ENCODE measurements at regions not wholly inside any gene's neighbourhood (a gene's known extent, or its start where the extent isn't known, plus 50 kb on each side); places are given as distances from the start of the nearest gene placed in this dataset.
"Not testable (repeated sequence)": the region's sequence is repeated elsewhere in the genome, so short reads cannot be mapped to it uniquely, and the experiment has no call there.

DNA sequence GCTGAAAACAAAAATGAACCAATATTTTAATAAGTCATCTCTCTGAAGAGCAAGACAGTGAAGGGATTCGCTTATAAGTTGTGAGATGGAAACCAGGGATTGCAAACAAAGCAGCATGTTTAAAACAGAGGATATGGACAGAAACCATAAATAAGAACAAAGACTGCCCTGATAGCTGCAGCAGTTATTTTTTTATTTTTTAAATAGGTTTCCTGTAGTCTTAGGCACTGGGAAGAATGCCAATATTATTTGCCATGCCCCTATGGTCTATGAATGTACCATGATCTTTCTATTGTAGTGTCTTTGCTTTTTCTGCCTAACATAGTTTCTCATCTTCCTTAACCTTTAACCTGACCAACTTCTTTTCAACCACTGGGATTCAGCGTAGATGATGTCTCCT is 1334.0 kb upstream of the NRXN1 start:
- DNase-seq (ENCODE audit: low read depth in 3 of 3, low spot score in 2 of 3): no peak

DNA sequence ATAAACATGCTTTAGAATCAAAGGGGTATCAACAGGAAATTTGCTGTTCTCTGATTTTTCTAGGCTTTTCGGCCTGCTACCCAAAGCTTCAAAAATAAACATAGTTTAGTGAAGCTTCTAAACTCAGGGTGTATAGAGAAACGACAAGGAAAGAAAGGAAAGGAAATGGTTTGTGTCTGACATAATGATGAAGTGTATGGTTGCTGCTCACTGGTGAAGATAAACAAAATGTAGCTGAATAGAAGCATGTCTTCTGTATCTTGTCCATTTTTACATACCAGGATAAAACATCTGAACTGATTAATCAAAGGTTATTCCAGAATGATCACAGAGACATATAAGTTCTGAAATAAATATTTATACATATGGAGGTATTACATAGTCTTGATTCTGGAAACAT is 1324.6 kb upstream of the NRXN1 start:
- no peak for DNase-seq (ENCODE audit: low read depth in 3 of 3, low spot score in 2 of 3)

DNA sequence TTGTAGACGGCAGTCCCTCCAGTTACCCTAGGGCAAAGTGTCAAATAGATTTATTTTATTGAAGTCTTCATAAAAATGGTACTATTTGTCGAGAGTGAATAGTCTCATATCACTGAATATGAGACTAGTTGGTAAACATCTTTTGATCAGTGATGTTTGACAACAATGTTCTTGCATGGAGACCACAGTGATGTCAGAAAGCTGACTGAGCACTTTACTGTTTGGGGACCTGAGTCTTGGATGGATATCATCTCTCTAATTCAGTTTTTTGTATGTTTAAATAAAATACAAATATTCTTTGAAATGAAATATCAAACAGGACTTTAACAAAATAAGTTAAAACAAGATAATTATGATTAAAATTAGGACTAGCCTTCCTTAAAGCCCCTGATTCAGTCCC is 1315.4 kb upstream of the NRXN1 start:
- no peak for DNase-seq (ENCODE audit: low read depth in 3 of 3, low spot score in 2 of 3)

DNA sequence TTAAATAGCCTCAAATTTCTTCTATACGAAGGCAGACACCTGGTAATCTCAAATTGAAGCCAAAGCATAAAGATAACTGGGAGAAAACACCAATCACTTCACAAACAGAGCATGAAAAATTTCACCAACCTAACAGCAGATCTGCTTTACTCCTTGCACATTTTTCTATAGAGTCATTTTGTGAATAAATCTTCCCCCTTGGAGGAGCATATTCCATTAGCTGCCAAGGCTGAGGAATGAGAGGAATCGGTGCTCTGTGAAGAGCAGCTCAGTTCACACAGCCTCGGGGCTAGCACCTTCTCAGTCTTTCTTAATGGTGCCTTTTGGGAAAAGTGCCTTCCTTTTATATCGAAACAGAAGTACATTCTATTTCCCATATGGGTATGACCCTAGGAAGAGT is 1313.7 kb upstream of the NRXN1 start:
- DNase-seq (ENCODE audit: low read depth in 3 of 3, low spot score in 2 of 3): no peak

DNA sequence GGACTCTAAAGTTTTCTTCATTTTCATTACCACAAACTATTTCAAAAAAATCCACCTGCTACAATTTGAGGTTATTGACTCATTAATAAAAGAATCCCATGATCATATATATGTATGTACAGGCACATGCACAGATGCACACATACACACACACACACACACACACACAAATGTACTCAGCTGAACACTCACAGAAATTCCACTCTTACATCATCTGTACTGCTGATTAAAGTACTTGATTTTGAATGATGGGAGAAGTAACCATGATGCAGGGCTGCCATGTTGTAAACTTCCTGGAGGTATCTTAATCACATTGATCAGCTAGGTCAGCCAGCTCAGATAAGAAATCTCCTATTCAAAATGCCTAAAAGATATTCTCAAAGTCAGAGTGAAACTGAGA is 1313.2 kb upstream of the NRXN1 start:
- no peak for DNase-seq (ENCODE audit: low read depth in 3 of 3, low spot score in 2 of 3)

DNA sequence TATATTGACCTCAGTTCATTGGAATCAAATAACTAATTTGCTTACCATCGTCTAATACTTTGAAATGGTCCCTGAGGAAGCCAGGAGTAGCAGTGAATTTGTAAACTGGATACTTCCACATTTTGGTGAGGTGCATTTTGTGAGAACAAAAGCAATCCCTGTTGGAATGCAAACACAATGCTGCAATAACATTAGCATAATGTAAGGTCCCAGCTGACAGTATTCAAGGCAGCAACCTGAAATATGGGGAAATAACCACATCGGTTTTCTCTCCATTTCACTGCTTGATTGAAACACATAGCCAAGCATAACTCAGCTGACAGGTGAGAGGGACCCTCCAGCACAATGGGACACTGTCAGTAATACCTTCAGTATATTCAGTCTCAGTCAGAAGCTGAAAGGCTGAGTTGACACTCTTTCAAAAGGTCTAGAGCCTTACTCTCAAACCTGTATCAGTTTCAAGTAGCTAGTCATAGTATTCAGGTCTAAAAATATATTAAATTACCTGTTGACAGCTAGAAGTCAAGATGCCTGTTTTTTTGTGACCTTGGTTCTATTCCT is 1311.9 kb upstream of the NRXN1 start:
- DNase-seq (ENCODE audit: low read depth in 3 of 3, low spot score in 2 of 3): no peak

DNA sequence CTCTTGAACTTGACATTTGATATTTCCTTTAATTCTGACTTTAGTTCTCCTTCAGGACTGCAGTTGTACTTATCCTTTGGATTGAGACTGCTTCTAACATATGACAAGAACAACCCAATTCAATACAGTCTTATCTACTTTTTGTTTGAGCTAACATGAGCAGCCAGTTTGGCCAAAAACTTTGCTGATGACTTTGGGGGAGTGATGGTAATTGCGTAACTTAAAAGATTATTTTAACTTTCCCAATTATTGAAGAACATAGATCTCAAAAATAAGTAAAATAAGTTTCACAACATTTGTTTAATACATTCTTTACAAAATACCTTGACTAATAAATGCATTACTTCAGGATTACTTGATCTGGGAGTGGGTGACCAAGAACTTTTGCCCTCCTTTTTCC is 1311.1 kb upstream of the NRXN1 start:
- DNase-seq (ENCODE audit: low read depth in 3 of 3, low spot score in 2 of 3): no peak

DNA sequence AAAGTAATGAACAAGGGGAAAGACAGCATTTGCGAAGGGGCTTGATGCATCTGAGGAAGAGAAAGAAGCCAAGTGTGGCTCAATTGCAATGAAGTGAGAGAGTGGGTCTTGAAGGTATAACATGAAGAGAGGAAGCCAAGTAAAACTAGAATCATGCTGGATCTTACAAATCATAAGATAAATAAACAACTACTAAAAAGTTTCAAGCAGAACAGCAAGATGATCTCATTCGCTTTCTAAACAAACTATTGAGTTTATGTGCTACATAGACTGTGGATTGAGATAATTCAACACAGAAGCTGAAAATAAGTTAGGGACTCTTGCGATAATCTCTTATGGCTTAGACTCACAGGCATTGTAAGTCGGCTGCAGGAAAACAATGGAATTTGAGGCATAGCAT is 1310.5 kb upstream of the NRXN1 start:
- no peak for DNase-seq (ENCODE audit: low read depth in 3 of 3, low spot score in 2 of 3)

DNA sequence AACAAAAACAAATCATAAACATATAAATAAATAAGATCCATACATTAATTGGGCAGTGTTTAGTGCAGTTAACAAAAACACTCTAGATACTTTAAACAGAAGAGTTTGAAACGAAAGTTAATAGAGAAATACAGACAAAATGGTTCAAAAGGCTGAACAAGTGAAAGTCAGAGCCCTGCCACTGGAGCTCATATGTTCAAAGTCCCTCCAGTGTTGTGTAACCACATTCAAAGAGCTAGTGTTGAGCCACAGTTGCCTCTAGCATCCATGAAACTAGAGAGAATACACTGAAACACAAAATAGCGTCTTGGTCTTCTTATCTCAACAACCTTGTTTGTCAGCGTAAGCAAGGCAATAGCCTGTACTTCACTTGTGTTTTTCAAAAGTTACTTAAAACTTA is 1309.8 kb upstream of the NRXN1 start:
- DNase-seq (ENCODE audit: low read depth in 3 of 3, low spot score in 2 of 3): no peak

DNA sequence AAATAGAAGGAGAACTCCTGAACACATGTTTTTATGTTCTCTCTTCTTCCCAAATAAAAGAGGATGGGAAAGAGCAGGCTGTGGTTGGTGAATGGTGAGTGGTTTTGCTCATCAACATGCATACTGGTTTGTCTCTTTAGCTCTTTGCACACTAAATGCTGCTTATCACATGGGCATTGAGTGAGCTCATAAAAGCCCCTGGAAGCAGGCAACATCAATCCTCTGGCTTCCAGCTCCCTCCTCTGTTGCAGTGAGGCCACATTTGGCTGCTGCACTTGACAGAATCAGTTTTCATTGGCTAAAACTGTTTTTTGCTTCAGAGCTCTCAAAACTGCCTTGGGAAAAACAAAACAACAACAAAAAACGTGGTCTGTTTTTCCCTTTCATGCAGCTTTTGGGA is 1308.2 kb upstream of the NRXN1 start:
- no peak for DNase-seq (ENCODE audit: low read depth in 3 of 3, low spot score in 2 of 3)

DNA sequence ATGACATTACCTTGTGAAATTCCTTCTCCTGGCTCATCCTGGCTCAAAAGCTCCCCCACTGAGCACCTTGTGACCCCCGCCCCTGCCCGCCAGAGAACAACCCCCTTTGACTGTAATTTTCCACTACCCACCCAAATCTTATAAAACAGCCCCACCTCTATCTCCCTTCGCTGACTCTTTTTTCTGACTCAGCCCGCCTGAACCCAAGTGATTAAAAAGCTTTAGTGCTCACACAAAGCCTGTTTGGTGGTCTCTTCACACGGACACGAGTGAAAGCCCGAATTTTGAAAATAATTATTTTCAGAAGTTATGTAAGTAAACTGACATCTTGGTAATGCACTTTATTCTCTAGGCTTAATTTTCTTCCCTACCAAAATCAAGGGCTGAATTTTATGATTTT is 1305.9 kb upstream of the NRXN1 start:
- DNase-seq (ENCODE audit: low read depth in 3 of 3, low spot score in 2 of 3): not testable (repeated sequence)

DNA sequence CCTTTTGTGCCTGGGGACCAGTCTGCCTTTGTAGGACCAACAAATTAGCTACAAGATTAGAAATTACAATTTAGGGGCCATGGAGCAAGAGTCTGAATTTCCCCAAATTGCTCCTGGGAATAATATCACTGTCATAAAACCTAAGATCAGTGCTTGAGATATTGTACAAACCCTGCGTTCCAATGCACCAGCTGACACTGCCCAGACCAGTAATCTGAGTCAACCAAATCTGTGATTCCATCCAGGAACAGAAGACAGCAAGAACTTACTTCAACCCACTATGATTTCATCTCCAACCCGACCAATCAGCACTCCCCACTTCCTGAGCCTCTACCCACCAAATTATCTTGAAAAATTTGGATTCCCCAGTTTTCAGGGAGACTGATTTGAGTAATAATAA is 1305.0 kb upstream of the NRXN1 start:
- no peak for DNase-seq (ENCODE audit: low read depth in 3 of 3, low spot score in 2 of 3)

DNA sequence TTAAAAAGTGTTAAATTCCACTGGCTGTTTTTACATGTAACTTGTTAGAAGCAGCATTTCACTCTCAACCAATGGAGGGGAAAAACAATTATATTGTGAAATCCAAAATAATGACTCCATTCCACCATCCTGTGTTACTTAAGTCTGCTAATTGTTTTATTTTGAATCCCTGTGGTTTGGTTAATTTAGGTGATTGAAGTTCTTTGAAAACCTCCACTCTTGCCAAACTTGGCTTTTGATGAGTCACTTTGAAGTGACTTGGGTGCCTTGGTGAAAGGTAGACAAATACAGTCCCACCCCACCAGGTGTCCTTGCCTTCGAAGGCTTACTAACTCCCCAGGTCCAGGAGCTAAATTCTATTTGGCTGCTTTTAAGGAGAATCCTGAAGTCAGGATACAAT is 1303.8 kb upstream of the NRXN1 start:
- DNase-seq (ENCODE audit: low read depth in 3 of 3, low spot score in 2 of 3): no peak

DNA sequence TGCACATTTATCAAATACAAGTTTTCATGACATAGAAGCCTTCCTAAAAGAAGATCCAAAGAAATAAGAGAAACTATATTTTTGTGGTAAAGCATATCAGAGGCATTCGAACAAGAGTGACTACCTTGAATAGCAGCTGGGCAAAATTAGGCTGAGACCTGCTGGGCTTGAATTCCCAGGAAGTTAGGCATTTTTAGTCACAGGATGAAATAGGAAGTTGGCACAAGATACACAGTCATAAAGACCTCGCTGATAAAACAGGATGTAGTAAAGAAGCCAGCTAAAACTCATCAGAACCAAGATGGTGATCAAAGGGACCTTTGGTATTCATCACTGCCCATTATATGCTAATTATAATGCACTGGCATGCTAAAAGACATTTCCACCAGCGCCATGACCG is 1302.3 kb upstream of the NRXN1 start:
- DNase-seq (ENCODE audit: low read depth in 3 of 3, low spot score in 2 of 3): no peak

DNA sequence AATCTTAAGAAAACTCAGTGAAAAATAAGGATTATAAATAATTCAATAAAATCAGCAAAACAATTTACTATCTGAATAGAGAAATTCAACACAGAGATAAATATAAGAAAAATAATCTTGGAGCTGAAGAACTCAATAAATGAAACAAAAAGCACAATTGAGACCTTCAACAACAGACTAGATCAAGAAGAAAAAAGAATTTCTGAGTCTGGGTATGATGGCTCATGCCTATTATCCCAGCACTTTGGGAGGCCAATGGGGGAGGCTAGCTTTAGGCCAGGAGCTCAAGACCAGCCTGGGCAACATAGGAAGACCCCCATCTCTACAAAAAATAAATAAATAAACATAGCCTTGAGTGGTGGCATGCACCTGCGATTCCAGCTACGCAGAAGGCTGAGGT is 1295.7 kb upstream of the NRXN1 start:
- no peak for DNase-seq (ENCODE audit: low read depth in 3 of 3, low spot score in 2 of 3)

DNA sequence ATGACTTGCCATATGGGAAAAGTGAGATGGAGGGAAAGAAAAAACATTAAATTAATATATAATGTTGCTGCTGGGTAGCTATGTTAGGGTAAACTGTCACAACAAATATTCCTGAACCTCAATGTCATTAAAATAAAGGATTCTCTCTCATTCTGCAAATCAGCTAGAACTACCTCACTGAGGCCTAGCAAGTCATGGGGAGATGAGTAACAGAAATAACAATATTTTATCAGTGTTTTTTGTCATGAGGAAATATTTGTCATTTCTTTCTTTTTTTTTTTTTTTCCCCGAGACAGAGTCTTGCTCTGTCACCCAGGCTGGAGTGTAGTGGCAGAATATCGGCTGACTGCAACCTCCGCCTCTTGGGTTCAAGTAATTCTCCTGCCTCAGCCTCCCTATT is 1282.3 kb upstream of the NRXN1 start:
- DNase-seq (ENCODE audit: low read depth in 3 of 3, low spot score in 2 of 3): no peak

DNA sequence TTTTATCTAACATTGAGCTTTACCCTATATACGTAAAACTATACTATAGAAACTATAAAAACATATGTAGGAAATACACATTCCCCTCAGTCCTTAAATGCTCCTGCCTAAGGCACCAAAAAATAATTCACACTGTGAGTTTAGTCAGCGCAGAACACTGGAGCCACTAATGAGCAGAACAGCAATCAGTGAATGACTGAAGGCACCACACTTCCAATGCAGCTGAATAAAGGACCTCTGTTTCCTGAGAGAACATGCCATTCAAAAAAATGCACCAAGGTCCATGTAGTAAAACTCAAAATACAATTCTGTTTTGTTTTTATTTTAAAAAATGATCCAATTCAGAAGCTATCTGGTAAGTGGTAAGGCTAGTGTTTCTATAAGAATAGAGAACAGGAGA is 1280.6 kb upstream of the NRXN1 start:
- DNase-seq (ENCODE audit: low read depth in 3 of 3, low spot score in 2 of 3): no peak

DNA sequence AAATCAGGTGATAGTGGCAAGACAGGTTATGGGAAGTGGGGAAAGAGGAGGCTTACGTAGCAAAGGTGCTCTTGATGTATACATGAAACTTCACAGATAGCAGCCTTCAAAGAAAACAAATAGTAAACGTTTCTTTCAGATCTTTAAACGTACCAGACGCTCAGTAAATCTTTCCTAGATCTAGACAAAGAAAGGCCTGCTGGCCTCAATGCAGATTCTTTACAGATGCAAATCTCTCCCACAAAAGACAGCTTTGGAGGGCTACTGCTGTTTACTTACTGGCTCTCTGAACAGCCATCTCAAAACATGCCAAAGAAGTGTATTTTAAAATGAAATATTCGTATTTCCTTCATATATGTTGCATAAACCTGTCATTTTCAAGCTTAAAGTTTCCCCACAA is 1279.9 kb upstream of the NRXN1 start:
- DNase-seq (ENCODE audit: low read depth in 3 of 3, low spot score in 2 of 3): no peak

DNA sequence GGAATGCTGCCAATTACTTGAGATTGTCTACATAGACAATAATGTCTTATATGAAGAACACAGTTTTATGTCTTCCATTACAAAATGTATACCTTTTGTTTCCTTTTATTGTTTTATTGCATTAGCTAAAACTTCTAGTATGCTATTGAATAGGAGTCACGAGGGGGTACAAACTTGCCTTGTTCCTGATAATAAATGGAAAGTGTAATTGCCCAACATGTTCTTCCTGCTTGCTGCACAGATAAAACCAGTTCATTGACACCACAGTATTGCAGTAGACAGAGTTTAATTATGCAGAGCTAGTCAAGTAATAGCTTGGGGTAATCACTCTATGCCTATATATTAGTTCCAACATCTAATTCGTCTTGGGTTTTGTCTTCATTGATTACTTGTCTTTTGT is 1276.2 kb upstream of the NRXN1 start:
- no peak for DNase-seq (ENCODE audit: low read depth in 3 of 3, low spot score in 2 of 3)

DNA sequence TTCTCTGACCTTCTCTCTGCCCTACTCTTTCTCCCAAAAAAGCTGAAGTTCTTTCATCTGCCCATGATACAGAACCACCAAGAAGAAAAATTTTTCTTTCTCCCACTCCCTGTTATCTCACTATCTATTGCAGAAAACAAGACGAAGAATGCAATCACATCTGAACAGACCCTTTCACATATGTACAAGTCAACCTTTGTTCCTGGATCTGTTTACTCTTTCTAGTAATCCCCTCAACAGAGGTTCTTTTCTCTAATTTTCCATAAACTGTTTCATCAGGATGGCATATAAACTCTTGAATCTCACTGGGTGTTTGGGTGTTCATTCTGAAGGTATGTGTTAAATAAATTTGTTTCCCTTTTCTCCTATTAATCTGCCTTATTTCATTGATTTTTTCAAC is 1262.7 kb upstream of the NRXN1 start:
- DNase-seq (ENCODE audit: low read depth in 3 of 3, low spot score in 2 of 3): no peak

DNA sequence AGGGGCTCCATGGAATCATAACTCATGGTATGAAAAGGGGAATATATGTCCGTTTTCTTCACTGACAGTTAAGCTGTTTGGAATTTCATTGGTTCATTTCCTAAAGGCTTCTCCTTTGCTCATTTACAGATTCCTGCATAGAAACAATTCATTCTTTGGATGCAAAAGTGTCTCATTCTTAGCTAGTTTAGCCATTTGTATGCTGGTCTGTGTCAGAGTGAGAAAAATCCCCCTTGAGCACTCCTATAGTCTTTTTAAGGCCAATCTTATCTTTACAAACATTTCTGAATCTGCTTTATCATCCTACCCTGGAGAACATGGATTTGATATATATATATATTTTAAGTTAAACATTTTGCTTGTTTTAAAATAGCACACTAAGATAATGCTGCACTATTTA is 1260.9 kb upstream of the NRXN1 start:
- no peak for DNase-seq (ENCODE audit: low read depth in 3 of 3, low spot score in 2 of 3)

DNA sequence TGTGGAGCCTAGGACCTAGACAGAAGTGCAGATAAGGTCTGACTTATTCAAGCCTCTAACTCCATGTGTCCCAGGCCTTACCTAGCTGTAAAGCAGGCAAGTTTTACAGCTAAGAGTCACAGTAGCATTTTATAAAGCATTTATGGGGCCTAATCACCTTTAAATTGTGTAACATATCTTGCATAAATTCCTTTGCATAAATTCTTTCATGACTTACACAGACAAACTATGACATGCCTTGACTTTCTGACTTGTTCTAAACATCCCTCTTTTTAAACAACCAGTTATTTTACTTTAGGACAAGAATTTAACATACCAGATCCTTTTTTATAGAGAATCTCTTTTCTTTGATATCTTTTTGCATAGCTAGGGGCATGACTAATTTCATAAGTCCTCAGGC is 1257.8 kb upstream of the NRXN1 start:
- no peak for DNase-seq (ENCODE audit: low read depth in 3 of 3, low spot score in 2 of 3)

DNA sequence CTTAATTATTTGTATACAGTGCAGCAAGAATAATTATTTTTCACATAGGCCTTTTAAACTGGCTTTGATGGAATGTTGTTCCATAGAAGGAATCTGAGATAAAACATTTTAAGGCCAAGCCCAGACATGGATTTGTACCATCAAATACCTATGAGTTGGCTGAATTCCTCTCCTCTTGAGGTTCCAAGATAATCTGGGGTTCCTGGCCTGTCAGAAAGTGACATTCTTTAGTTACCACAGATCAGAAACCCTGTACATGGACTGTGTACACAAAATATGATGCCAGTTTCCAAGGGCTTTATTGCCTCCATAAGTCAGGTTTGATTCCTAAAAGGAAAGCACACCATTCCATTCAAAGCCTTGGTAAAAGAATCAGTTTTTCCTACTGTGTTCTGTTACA is 1256.7 kb upstream of the NRXN1 start:
- DNase-seq (ENCODE audit: low read depth in 3 of 3, low spot score in 2 of 3): no peak
